ENCODE measurements at regions not wholly inside any gene's neighbourhood (a gene's known extent, or its start where the extent isn't known, plus 50 kb on each side); places are given as distances from the start of the nearest gene placed in this dataset.

- no peak for ATAC-seq
- no peak overlapping the region for H3K27ac Mint-ChIP-seq
- H3K27me3 Mint-ChIP-seq: no peaks in the 10 kb centered on the region
- H3K9me3 Mint-ChIP-seq: peaks cover 9% of the 10 kb centered on the region
- no peaks in the 10 kb centered on the region for H3K36me3 Mint-ChIP-seq
- no peak overlapping the region for H3K4me3 Mint-ChIP-seq
- H3K4me1 Mint-ChIP-seq: no peaks in the 10 kb centered on the region
These were observed 388.0 kb downstream of the VRK1 start for GRCh38 chr14:97185186-97185585.

- ATAC-seq: no peak
- no peak overlapping the region for H3K27ac Mint-ChIP-seq
- H3K36me3 Mint-ChIP-seq: no peaks in the 10 kb centered on the region
- no peak overlapping the region for H3K4me3 Mint-ChIP-seq
- H3K4me1 Mint-ChIP-seq: no peaks in the 10 kb centered on the region
- peaks cover 7% of the 10 kb centered on the region for H3K9me3 Mint-ChIP-seq
- no peaks in the 10 kb centered on the region for H3K27me3 Mint-ChIP-seq
These were observed 390.7 kb downstream of the VRK1 start for GRCh38 chr14:97187916-97188315.

GRCh38 chr14:97196336-97196735 is 399.2 kb downstream of the VRK1 start:
- no peaks in the 10 kb centered on the region for H3K4me1 Mint-ChIP-seq

GRCh38 chr14:97198813-97199212 is 401.6 kb downstream of the VRK1 start:
- no peak overlapping the region for H3K27ac Mint-ChIP-seq
- peaks cover 9% of the 10 kb centered on the region for H3K9me3 Mint-ChIP-seq
- H3K36me3 Mint-ChIP-seq: no peaks in the 10 kb centered on the region
- H3K27me3 Mint-ChIP-seq: peaks cover 20% of the 10 kb centered on the region
- no peak for ATAC-seq
- H3K4me3 Mint-ChIP-seq: no peak overlapping the region
- no peaks in the 10 kb centered on the region for H3K4me1 Mint-ChIP-seq

More at GRCh38 chr14:97196336-97196735, 399.2 kb downstream of the VRK1 start:
- Mint-ChIP-seq H3K9me3 (peaks cover 14% of the 10 kb centered on the region), H3K27ac (no peak overlapping the region), H3K4me3 (no peak overlapping the region), H3K36me3 (no peaks in the 10 kb centered on the region), H3K27me3 (peaks cover 20% of the 10 kb centered on the region)
- no peak for ATAC-seq

- H3K27me3 Mint-ChIP-seq: peaks cover 7% of the 10 kb centered on the region
- no peaks in the 10 kb centered on the region for H3K36me3 Mint-ChIP-seq
- H3K4me3 Mint-ChIP-seq: no peak overlapping the region
- no peak overlapping the region for H3K27ac Mint-ChIP-seq
- no peak for ATAC-seq
- peaks cover 5% of the 10 kb centered on the region for H3K9me3 Mint-ChIP-seq
- H3K4me1 Mint-ChIP-seq: no peaks in the 10 kb centered on the region
These were observed 403.1 kb downstream of the VRK1 start for GRCh38 chr14:97200245-97200644.

- no peaks in the 10 kb centered on the region for H3K9me3 Mint-ChIP-seq
- no peak for ATAC-seq
- H3K27ac Mint-ChIP-seq: no peak overlapping the region
- H3K36me3 Mint-ChIP-seq: no peaks in the 10 kb centered on the region
- H3K4me3 Mint-ChIP-seq: no peak overlapping the region
- no peaks in the 10 kb centered on the region for H3K4me1 Mint-ChIP-seq
- H3K27me3 Mint-ChIP-seq: no peaks in the 10 kb centered on the region
These were observed 409.7 kb downstream of the VRK1 start for GRCh38 chr14:97206916-97207315.

GRCh38 chr14:97210202-97210601 is 413.0 kb downstream of the VRK1 start:
- no peak for ATAC-seq
- Mint-ChIP-seq H3K4me3 (no peak overlapping the region), H3K4me1 (no peaks in the 10 kb centered on the region), H3K27me3 (no peaks in the 10 kb centered on the region), H3K9me3 (no peaks in the 10 kb centered on the region), H3K27ac (no peak overlapping the region), H3K36me3 (no peaks in the 10 kb centered on the region)

- no peak overlapping the region for H3K27ac Mint-ChIP-seq
- H3K9me3 Mint-ChIP-seq: no peaks in the 10 kb centered on the region
- no peak overlapping the region for H3K4me3 Mint-ChIP-seq
- no peak for ATAC-seq
- peaks cover 7% of the 10 kb centered on the region for H3K27me3 Mint-ChIP-seq
- H3K36me3 Mint-ChIP-seq: no peaks in the 10 kb centered on the region
- no peaks in the 10 kb centered on the region for H3K4me1 Mint-ChIP-seq
These were observed 415.2 kb downstream of the VRK1 start for GRCh38 chr14:97212399-97212798.

GRCh38 chr14:97213720-97214119 is 416.5 kb downstream of the VRK1 start:
- H3K9me3 Mint-ChIP-seq: no peaks in the 10 kb centered on the region
- H3K4me3 Mint-ChIP-seq: no peak overlapping the region
- H3K36me3 Mint-ChIP-seq: no peaks in the 10 kb centered on the region
- peaks cover 8% of the 10 kb centered on the region for H3K27me3 Mint-ChIP-seq
- H3K27ac Mint-ChIP-seq: no peak overlapping the region
- peak; percentile 31 for ATAC-seq
- H3K4me1 Mint-ChIP-seq: no peaks in the 10 kb centered on the region

- Mint-ChIP-seq H3K9me3 (no peaks in the 10 kb centered on the region), H3K27ac (no peak overlapping the region), H3K4me3 (no peak overlapping the region), H3K36me3 (no peaks in the 10 kb centered on the region), H3K4me1 (peaks cover 6% of the 10 kb centered on the region), H3K27me3 (peaks cover 21% of the 10 kb centered on the region)
- ATAC-seq: no peak
These were observed 418.2 kb downstream of the VRK1 start for GRCh38 chr14:97215263-97215969.

GRCh38 chr14:97217111-97217885 is 420.1 kb downstream of the VRK1 start:
- Mint-ChIP-seq H3K36me3 (no peaks in the 10 kb centered on the region), H3K4me1 (peaks cover 6% of the 10 kb centered on the region), H3K4me3 (no peak overlapping the region), H3K27me3 (peaks cover 35% of the 10 kb centered on the region), H3K27ac (no peak overlapping the region), H3K9me3 (peaks cover 5% of the 10 kb centered on the region)
- ATAC-seq: no peak

GRCh38 chr14:97218274-97218673 is 421.1 kb downstream of the VRK1 start:
- Mint-ChIP-seq H3K36me3 (no peaks in the 10 kb centered on the region), H3K4me1 (peaks cover 6% of the 10 kb centered on the region), H3K27ac (no peak overlapping the region), H3K27me3 (peaks cover 35% of the 10 kb centered on the region), H3K9me3 (peaks cover 5% of the 10 kb centered on the region), H3K4me3 (no peak overlapping the region)
- no peak for ATAC-seq

- Mint-ChIP-seq H3K36me3 (no peaks in the 10 kb centered on the region), H3K9me3 (peaks cover 5% of the 10 kb centered on the region), H3K27me3 (peaks cover 39% of the 10 kb centered on the region), H3K4me3 (no peak overlapping the region), H3K4me1 (peaks cover 6% of the 10 kb centered on the region), H3K27ac (no peak overlapping the region)
- ATAC-seq: peak; percentile 27
These were observed 421.7 kb downstream of the VRK1 start for GRCh38 chr14:97218691-97219430.

GRCh38 chr14:97219431-97220017 is 422.3 kb downstream of the VRK1 start:
- Mint-ChIP-seq H3K9me3 (peaks cover 5% of the 10 kb centered on the region), H3K27me3 (peaks cover 45% of the 10 kb centered on the region), H3K4me1 (peaks cover 6% of the 10 kb centered on the region), H3K36me3 (no peaks in the 10 kb centered on the region), H3K27ac (no peak overlapping the region), H3K4me3 (no peak overlapping the region)
- no peak for ATAC-seq

- H3K27me3 Mint-ChIP-seq: peaks cover 44% of the 10 kb centered on the region
These were observed 424.5 kb downstream of the VRK1 start for GRCh38 chr14:97221572-97222285.

More at GRCh38 chr14:97221572-97222285, 424.5 kb downstream of the VRK1 start:
- peaks cover 6% of the 10 kb centered on the region for H3K4me1 Mint-ChIP-seq
- ATAC-seq: no peak
- no peak overlapping the region for H3K27ac Mint-ChIP-seq
- H3K4me3 Mint-ChIP-seq: no peak overlapping the region
- peaks cover 5% of the 10 kb centered on the region for H3K9me3 Mint-ChIP-seq
- H3K36me3 Mint-ChIP-seq: no peaks in the 10 kb centered on the region

Measured in stimulated activated memory B cell treated with anti-CD40 and anti-IgM and Interleukin-4, amounts not matched to agents 10 μg/mL and 1 μg/mL and 100 μg/mL, for 72 hours (primary cell).